HCT116 (cell line): ENCODE measurements at regions not wholly inside any gene's neighbourhood (a gene's known extent, or its start where the extent isn't known, plus 50 kb on each side); places are given as distances from the start of the nearest gene placed in this dataset.

Experiments
- ATAC-seq: fragments of 200-7000 bp; cut with Tn5 transposase; 2 replicates; pipeline ENCODE4 v1.9.1; 2020; ENCODE audit warnings: mild to moderate bottlenecking, moderate library complexity
- BruUV-seq: library from RNA; stranded (reverse); fragments of 400-500 nt; replicated peaks from 2 replicates; lab custom pipeline; 2021; lab: Mats Ljungman, UMichigan
- CTCF ChIA-PET: fragments of 300-600 bp; sonication (Branson Sonifier 250); formaldehyde crosslinking; loops from one replicate; lab custom pipeline; 2021; ENCODE audit warnings: antibody characterized with exemption; lab: Charles Lee
- POLR2A ChIA-PET: fragments of 300-600, 350-600 bp; sonication (Branson Sonifier 250); formaldehyde crosslinking; loops from one replicate; lab custom pipeline; 2021; ENCODE audit warnings: antibody characterized with exemption; lab: Charles Lee
- RAD21 ChIA-PET, 2 experiments: fragments of 300-600 bp; sonication (Branson Sonifier 250); formaldehyde crosslinking; loops; one replicate each; lab custom pipeline; 2023; ENCODE audit warnings: low total read pairs in 2 of 2; ENCODE audit not compliant: uncharacterized antibody in 2 of 2, unreplicated experiment in 2 of 2, low non-redundant PET in 1 of 2; lab: Charles Lee
- DNase-seq: peaks from one replicate; pipeline ENCODE4 v3.0.0-alpha.2; 2010; ENCODE audit warnings: low read depth, low spot score
- H2AFZ ChIP-seq: fragments of 200-600 bp; shearing (Covaris generic), sonication (generic); 2 replicates; pipeline ENCODE4 v1.6.1; 2017; ENCODE audit warnings: low read depth, mixed run types, mixed read lengths, antibody characterized with exemption, low read length; ENCODE audit not compliant: poor library complexity, severe bottlenecking
- H3K27ac ChIP-seq: 2 replicates; pipeline ENCODE4 v1.5.1; 2012; ENCODE audit warnings: low read depth, low read length
- H3K27me3 ChIP-seq: fragments of 200-600 bp; sonication (generic); 2 replicates; pipeline ENCODE4 v1.6.1; 2016; ENCODE audit warnings: mixed run types, low read length, mixed read lengths; ENCODE audit not compliant: insufficient read depth
- H3K36me3 ChIP-seq, 2 experiments: fragments of 200-500 bp in 1 of 2; fragments of 200-600 bp in 1 of 2; sonication (Bioruptor generic) in 1 of 2; sonication (generic) in 1 of 2; 2 replicates each; pipeline versions ENCODE4 v1.5.1 to v1.6.1; 2014 to 2016; ENCODE audit warnings: low read length in 2 of 2, inconsistent platforms in 1 of 2, mixed read lengths in 1 of 2, mixed run types in 1 of 2; ENCODE audit not compliant: insufficient read depth in 2 of 2, control insufficient read depth in 1 of 2
- H3K4me1 ChIP-seq, 2 experiments: fragments of 200-600 bp in 1 of 2; sonication (generic) in 1 of 2; 2 replicates each; pipeline versions ENCODE4 v1.5.1 to v1.6.1; 2012 to 2017; ENCODE audit warnings: low read length in 2 of 2, inconsistent platforms in 1 of 2, mild to moderate bottlenecking in 1 of 2, mixed read lengths in 1 of 2, mixed run types in 1 of 2, moderate library complexity in 1 of 2; ENCODE audit not compliant: insufficient read depth in 2 of 2, control insufficient read depth in 1 of 2
- H3K4me2 ChIP-seq: fragments of 200-600 bp; sonication (generic); 2 replicates; pipeline ENCODE4 v1.6.1; 2017; ENCODE audit warnings: mixed run types, low read length, mixed read lengths
- H3K4me3 ChIP-seq, 2 experiments: fragments of 200-600 bp in 1 of 2; sonication (generic) in 1 of 2; replicated peaks in 1 of 2; 2 replicates each; pipeline ENCODE4 v1.5.1; 2011 to 2016; ENCODE audit warnings: low read length in 2 of 2, control low read depth in 1 of 2, low read depth in 1 of 2, mild to moderate bottlenecking in 1 of 2, mixed read lengths in 1 of 2, mixed run types in 1 of 2
- H3K79me2 ChIP-seq: fragments of 200-600 bp; sonication (generic); 2 replicates; pipeline ENCODE4 v1.6.1; 2017; ENCODE audit warnings: mild to moderate bottlenecking, mixed run types, low read length, moderate library complexity, mixed read lengths; ENCODE audit not compliant: insufficient read depth
- H3K9ac ChIP-seq: fragments of 200-600 bp; sonication (generic); 2 replicates; pipeline ENCODE4 v1.6.1; 2016; ENCODE audit warnings: low read length, mixed read lengths
- H3K9me2 ChIP-seq: fragments of 200-600 bp; sonication (generic), shearing (Covaris generic); 2 replicates; pipeline ENCODE4 v1.6.1; 2017; ENCODE audit warnings: mixed run types, mild to moderate bottlenecking, moderate library complexity; ENCODE audit not compliant: insufficient read depth
- H3K9me3 ChIP-seq, 2 experiments: fragments of 200-500 bp in 1 of 2; fragments of 200-600 bp in 1 of 2; sonication (Bioruptor generic) in 1 of 2; sonication (generic) in 1 of 2; 2 replicates each; pipeline ENCODE4 v1.6.1; 2014 to 2017; ENCODE audit warnings: low read length in 2 of 2, mixed read lengths in 2 of 2, inconsistent platforms in 1 of 2, low read depth in 1 of 2, mild to moderate bottlenecking in 1 of 2, mixed run types in 1 of 2, moderate library complexity in 1 of 2; ENCODE audit not compliant: control insufficient read depth in 1 of 2, insufficient read depth in 1 of 2
- H4K20me1 ChIP-seq: fragments of 200-600 bp; sonication (generic), shearing (Covaris generic); 2 replicates; pipeline ENCODE4 v1.6.1; 2017; ENCODE audit warnings: mixed run types, mild to moderate bottlenecking, moderate library complexity; ENCODE audit not compliant: insufficient read depth
- ATF3 ChIP-seq: IDR thresholded peaks from 2 replicates; pipeline ENCODE4 v1.6.1; 2012
- CBX3 ChIP-seq: IDR thresholded peaks from 2 replicates; pipeline ENCODE4 v1.6.1; 2012; ENCODE audit warnings: low read depth
- CEBPB ChIP-seq: IDR thresholded peaks from 2 replicates; pipeline ENCODE4 v1.6.1; 2012; ENCODE audit warnings: low read depth
- ELF1 ChIP-seq: IDR thresholded peaks from 2 replicates; pipeline ENCODE4 v1.6.1; 2012; ENCODE audit warnings: low read depth, borderline replicate concordance
- EZH2 ChIP-seq: fragments of 200-600 bp; sonication (generic); IDR thresholded peaks from 2 replicates; pipeline ENCODE4 v1.6.1; 2017; ENCODE audit warnings: antibody characterized with exemption, mixed run types
- EZH2phosphoT487 ChIP-seq: fragments of 200-600 bp; IDR thresholded peaks from 2 replicates; pipeline ENCODE4 v1.6.1; 2018; ENCODE audit warnings: antibody characterized with exemption, borderline replicate concordance
- JUND ChIP-seq: IDR thresholded peaks from 2 replicates; pipeline ENCODE4 v1.6.1; 2012
- POLR2A ChIP-seq: IDR thresholded peaks from 2 replicates; pipeline ENCODE4 v1.7.0; 2011; ENCODE audit warnings: borderline replicate concordance; ENCODE audit not compliant: insufficient read depth, insufficient read length; ENCODE audit errors: extremely low read depth
- POLR2AphosphoS5 ChIP-seq: IDR thresholded peaks from 2 replicates; pipeline ENCODE4 v1.6.1; 2011; ENCODE audit warnings: mild to moderate bottlenecking, low read depth, low read length, moderate library complexity
- REST ChIP-seq: IDR thresholded peaks from 2 replicates; pipeline ENCODE4 v1.6.1; 2012; ENCODE audit warnings: low read depth
- SIN3A ChIP-seq: IDR thresholded peaks from 2 replicates; pipeline ENCODE4 v1.6.1; 2012; ENCODE audit warnings: low read depth
- SP1 ChIP-seq: IDR thresholded peaks from 2 replicates; pipeline ENCODE4 v1.6.1; 2012; ENCODE audit warnings: low read depth
- SRF ChIP-seq: IDR thresholded peaks from 2 replicates; pipeline ENCODE4 v1.6.1; 2012; ENCODE audit warnings: low read depth
- YY1 ChIP-seq: IDR thresholded peaks from 2 replicates; pipeline ENCODE4 v1.6.1; 2011; ENCODE audit warnings: low read length, low read depth, moderate library complexity, mild to moderate bottlenecking; ENCODE audit not compliant: insufficient replicate concordance; ENCODE audit errors: extremely low read depth
- ZNF274 ChIP-seq: fragments of 200-500 bp; sonication (Bioruptor generic); IDR thresholded peaks from 2 replicates; pipeline ENCODE4 v1.6.1; 2014; ENCODE audit warnings: mild to moderate bottlenecking, low read depth, low read length, inconsistent platforms
- intact Hi-C: fragments of 100-400 bp; cut with micrococcal nuclease; formaldehyde crosslinking; loops from 2 replicates; pipeline ENCODE4 v1.10.0; 2022
- TF ChIP-seq, protein P1 (sequence below): IDR thresholded peaks from 2 replicates; pipeline ENCODE4 v1.6.1; 2011; ENCODE audit warnings: mild to moderate bottlenecking, low read length, moderate library complexity; ENCODE audit not compliant: insufficient replicate concordance; ENCODE audit errors: extremely low read depth

DNA sequence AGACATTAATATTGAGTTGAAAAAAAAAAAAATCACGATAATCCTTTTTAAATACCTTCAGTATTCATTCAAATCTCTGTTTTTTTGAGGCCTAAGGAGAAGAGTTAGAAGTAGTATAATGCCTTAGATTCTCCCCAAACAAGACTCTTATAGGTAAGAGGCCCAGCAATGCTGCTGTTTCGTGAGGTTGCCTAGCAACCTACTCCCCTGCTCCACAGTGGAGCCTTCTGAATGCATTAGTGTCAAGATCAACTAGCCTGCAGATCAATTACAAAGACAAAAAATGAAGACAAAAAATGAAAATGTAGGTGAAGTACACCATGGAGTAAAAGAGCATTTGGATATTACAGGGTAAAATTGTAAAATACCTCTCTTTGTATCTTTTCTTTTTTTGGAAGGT lies 229.8 kb upstream of the LUZP2 start:
- no peak for DNase-seq
- Histone ChIP-seq H3K4me1 (no peaks in the 10 kb centered on the region), H3K4me3 (no peak overlapping the region), H3K79me2 (no peaks in the 10 kb centered on the region), H3K9me3 (peaks cover 5 to 6% of the 10 kb centered on the region in 2 experiments; a peak in 1 of 4 replicates), H3K9ac (no peak overlapping the region), H3K9me2 (no peaks in the 10 kb centered on the region), H2AFZ (no peak overlapping the region), H4K20me1 (no peaks in the 10 kb centered on the region), H3K27me3 (no peaks in the 10 kb centered on the region), H3K27ac (no peak overlapping the region), H3K36me3 (no peaks in the 10 kb centered on the region), H3K4me2 (no peak overlapping the region)
- BruUV-seq: no TSS peak
- CTCF ChIA-PET: no interaction called here
- intact Hi-C loops: no loop called here
- RAD21 ChIA-PET: no interaction called here
- POLR2A ChIA-PET: no interaction called here
- ATAC-seq: no peak
- TF ChIP-seq ZNF274 (no peak), SIN3A (no peak), EZH2phosphoT487 (no peak), JUND (no peak)

DNA sequence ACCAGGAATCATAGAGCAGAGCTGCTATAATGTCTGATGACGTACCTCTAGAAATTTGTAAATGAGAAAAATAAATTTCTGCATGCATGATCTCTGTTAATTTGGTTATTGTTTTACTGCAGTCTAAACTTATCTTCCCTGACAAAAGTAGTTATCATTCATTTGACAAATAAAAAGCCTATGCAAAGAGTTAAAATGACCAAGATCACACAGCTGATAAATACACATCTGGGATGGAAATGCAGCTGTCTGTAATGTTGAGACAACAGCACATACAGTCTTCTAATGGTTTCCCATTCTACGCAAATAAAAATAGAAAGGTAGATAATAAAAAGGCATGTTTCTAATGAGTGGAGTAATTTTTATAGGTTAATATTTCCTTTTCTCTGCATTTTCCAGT lies 225.1 kb upstream of the LUZP2 start:
- intact Hi-C loops: no loop called here
- Histone ChIP-seq H4K20me1 (no peaks in the 10 kb centered on the region), H3K27ac (no peak overlapping the region), H3K4me2 (no peak overlapping the region), H3K27me3 (no peaks in the 10 kb centered on the region), H3K4me1 (no peaks in the 10 kb centered on the region), H3K9ac (no peak overlapping the region), H3K9me2 (no peaks in the 10 kb centered on the region), H3K9me3 (peaks cover 9 to 11% of the 10 kb centered on the region in 2 experiments; a peak in 2 of 4 replicates), H2AFZ (no peak overlapping the region), H3K36me3 (no peaks in the 10 kb centered on the region), H3K79me2 (no peaks in the 10 kb centered on the region), H3K4me3 (no peak overlapping the region)
- CTCF ChIA-PET: no interaction called here
- DNase-seq (no peak), ATAC-seq (no peak)
- no TSS peak for BruUV-seq
- RAD21 ChIA-PET: no interaction called here
- POLR2A ChIA-PET: no interaction called here
- TF ChIP-seq POLR2A (no peak), REST (no peak), JUND (no peak), ZNF274 (no peak), ELF1 (no peak), ATF3 (no peak), EZH2phosphoT487 (no peak), EZH2 (no peak), SIN3A (no peak), CEBPB (no peak), POLR2AphosphoS5 (no peak), SRF (no peak), CBX3 (no peak), SP1 (no peak), YY1 (no peak)
- TF ChIP-seq, protein P1, sequence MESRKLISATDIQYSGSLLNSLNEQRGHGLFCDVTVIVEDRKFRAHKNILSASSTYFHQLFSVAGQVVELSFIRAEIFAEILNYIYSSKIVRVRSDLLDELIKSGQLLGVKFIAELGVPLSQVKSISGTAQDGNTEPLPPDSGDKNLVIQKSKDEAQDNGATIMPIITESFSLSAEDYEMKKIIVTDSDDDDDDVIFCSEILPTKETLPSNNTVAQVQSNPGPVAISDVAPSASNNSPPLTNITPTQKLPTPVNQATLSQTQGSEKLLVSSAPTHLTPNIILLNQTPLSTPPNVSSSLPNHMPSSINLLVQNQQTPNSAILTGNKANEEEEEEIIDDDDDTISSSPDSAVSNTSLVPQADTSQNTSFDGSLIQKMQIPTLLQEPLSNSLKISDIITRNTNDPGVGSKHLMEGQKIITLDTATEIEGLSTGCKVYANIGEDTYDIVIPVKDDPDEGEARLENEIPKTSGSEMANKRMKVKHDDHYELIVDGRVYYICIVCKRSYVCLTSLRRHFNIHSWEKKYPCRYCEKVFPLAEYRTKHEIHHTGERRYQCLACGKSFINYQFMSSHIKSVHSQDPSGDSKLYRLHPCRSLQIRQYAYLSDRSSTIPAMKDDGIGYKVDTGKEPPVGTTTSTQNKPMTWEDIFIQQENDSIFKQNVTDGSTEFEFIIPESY: no peak
